ENCODE measurements at regions not wholly inside any gene's neighbourhood (a gene's known extent, or its start where the extent isn't known, plus 50 kb on each side); places are given as distances from the start of the nearest gene placed in this dataset.
"Not testable (repeated sequence)": the region's sequence is repeated elsewhere in the genome, so short reads cannot be mapped to it uniquely, and the experiment has no call there.

DNA sequence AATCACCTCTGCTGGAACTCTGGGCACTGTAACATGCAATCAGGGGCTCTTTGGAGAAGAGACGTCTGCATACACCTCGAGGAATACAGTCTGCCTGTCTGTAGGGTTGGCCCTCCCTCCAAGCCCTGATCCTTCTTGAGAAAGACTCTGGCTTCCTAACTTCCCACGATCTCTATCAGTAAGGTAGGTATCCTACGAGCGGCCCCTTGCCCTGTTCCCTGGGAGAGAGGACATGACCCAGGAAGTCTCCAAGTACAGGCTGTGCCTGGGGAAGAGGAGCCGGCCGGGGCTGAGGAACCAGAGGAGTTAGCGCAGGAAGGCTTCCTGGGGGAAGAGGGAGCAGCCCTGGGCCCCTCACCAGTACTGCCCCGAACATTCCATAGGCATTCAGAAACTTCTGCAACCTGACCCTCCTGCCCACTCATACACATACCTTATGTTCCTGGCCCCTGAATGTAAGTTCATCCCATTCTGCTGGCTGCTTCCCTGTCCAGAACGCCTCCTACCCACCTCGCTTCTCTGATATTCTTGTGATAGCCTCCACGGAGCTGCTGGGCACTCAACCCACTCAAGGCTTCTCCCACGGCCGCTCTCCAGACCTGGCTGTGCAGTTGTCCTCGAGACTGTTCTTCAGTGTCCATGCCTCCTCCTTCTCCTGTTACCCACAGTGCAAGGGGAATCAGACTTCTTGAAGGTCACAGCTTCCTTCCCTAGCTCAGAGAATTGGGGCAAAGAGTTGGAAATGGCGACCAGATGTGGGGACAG lies 116.1 kb downstream of the CYP26B1 start:
- peak; percentile 55 for DNase-seq

DNA sequence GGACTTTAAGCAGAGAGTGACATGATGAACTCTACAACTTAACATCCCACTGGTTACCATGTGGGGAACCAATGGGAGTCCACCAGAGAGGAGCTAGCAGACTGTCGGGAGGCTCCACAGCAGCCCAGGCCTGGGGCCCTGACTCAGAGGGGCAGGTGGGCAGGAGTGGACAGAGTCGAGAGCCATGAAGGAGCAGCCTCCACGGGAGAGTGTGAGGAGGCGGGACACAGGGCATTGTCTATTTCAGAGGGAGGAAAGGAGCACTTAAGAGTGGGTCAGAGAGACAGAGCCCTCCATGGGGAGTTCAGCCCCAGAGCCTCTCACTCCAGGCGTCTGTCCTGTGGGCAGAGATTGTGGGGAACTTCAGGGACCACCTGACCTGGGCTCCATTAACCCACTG lies 118.7 kb downstream of the CYP26B1 start:
- DNase-seq = no peak

DNA sequence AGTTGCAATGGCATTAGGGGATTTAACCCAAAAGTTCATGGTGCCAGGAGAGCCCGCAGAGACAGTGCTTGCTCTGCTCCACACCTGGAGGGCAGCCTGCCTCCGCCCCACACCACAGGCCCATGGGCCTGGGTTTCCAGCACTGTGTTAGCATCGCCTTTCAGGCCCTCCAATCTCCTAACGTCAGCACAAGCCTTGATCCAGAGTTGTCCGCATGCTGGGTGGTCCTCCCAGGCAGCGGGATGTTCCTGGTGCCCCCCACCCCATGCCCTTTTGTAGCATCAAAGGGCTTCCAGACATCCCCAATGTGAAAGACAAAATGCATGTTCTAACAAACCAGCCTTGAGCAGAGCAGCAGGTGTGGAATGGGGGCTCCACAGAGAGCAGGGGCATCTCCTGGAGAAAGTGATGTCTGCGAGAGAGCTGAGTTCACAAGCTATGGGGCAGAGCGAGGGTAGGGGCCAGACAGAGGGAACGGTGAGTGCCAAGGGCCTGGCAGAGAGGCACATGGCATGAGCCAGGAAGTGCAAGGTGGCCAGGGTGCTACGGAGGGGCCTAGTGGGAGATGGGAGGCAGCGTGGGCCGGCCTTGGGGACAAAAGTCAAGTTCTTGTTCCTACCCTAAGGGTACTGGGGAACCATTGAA lies 119.2 kb downstream of the CYP26B1 start:
- peak; percentile 43 for DNase-seq

DNA sequence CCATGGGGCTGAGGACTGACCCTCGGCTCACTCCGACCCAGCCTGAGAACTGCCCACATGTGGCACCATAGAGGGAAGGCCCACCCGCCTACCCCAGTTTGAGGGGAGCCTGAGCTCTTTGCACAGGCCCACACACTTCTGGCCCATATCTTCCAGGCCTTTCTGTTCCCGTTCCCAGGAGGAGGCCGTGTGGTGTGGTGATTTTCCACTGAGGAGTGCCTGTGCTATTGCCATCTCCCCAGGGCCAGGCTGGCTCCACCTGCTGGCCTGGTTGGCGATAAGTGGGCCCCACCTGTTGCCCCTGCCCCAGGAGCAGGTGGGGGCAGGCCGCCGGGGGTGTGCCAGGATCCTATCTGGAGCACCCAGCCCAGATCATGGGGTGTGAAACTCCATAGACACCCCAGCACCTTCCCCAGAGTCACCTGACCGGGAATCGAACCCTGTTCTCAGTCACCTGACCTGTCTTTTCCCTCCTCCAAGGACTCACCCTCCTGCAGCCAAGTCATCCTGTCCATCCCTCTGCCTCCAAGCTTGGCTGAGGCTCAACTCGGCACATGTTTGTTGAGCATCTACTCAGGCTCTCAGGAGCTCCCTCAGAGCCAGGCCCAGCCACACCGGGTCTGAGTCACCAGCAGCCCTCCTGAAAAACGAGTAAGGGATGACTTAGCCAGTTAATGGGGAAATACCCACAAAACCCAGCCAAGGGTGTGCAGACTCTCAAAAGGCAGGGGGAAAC lies 120.1 kb downstream of the CYP26B1 start:
- peak; percentile 59 for DNase-seq

DNA sequence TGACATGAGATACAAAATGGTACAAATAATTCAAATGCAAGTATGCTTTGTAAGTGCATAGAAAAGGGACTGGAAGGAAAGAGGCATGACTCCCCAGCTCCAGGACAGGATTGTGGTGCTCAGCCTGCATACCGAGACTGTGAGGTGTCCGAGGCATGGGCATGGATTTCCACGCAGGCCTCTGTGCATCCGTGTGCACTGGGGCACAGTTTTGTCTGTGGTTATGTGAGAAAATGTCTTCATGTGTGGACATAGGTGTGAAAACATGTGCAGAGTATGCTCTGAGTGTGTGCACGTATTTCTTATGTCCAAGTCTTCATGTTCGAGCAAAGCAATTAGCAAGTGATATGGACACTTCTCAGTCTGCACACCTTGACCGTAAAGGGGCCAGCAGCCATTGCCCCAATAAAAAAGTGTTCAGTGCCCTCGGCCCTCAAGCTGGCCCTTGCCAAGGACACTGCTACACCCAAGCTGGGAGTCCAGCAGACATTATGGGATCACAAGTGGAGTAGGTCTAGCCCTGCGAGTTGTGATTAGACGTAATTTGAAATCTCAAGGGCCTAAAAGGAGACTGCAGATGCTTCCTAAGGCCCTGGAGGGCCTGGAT lies 120.7 kb downstream of the CYP26B1 start:
- DNase-seq = peak; percentile 43

DNA sequence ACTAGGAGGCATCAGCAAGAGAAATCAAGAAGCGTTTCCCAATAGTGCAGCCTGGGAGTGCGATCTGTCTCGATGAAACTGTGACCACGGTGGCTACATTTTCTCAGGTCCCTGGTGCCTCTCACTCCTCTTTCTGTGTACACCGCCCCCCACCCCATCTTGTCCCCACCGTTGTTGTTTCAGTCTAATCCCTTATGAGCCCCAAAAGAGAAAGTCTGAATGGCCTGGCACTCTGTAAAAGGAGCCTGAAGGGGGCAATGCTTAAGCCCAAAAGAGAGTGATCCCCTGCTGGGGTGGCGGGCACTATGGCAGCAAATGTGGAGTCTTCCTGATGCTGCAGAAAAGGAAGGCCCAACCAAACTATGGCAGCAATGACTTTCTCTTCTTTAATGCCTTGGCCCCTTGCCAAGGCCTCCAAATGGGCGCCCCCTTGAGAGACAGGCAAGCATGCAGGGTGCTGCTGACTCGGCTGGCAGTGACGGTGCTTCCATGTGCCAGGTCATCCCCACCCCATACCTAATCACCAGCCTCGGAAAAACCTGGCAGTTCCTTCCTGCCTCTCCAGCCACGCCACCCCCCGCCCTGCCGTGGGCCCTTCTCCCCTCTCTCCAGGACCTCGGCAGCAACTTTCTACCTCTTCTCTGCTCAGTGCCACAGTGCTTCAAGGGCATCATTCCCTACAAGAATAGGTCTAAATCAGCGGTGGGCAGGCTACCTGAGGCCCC lies 123.0 kb downstream of the CYP26B1 start:
- peak; percentile 40 for DNase-seq

DNA sequence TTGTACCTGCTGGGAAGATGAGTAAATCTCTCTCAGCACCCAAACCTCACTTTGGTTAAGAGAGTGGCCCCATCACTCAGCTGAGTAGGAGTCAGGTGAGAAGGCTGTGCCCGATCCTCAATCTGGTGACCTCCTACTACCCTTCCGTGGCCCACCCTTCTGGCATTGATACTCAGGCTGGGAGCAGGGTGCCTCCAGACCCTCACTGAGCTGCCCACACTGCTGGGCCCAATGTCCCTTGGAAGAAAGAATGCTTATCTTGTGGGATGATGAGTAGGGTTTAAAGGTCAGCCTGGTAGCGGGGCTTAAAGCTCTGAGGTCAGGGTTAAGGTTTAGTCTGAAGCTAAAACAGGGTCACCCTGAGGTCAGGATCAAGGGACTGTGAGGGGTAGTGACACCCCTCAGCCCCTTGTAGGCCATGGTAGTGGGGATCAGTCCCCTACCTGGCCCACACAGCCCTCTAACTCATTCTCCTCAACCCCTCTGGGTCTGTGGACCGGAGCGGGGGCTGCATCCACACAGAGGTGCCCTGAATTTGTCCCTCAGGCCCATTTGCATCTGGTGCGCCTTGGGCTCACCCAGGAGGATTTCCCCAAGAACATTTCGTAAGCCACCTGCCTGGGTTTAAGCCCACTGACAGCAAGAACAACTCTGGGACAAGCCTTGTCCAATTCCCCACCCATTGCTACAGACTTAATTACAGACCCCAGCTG lies 123.8 kb downstream of the CYP26B1 start:
- peak; percentile 31 for DNase-seq

DNA sequence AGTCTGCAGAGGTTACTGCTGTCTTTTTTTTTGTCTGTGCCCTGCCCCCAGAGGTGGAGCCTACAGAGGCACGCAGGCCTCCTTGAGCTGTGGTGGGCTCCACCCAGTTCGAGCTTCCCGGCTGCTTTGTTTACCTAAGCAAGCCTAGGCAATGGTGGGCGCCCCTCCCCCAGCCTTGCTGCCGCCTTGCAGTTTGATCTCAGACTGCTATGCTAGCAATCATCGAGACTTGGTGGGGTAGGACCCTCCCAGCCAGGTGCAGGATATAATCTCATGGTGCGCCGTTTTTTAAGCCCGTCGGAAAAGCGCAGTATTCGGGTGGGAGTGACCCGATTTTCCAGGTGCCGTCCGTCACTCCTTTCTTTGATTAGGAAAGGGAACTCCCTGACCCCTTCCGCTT lies 126.3 kb downstream of the CYP26B1 start:
- DNase-seq = not testable (repeated sequence)

DNA sequence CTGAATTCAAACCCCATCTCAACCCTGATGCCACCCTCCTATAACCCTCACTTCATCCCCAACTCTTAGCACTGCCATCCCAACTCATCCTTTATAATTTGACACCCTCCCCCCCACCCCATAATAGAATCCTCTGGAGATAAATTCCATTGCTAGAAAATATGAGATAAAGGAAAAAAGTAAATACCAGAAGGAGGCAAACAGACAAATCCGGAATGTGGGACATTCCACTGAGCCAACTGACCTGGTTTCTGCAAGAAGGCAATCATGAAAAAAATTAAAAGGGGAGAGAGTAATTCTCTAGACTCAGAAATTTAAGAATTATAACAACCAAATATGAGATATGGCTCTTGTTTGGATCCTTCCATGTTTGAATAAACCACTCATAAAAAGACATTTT lies 132.4 kb downstream of the CYP26B1 start:
- DNase-seq = no peak

DNA sequence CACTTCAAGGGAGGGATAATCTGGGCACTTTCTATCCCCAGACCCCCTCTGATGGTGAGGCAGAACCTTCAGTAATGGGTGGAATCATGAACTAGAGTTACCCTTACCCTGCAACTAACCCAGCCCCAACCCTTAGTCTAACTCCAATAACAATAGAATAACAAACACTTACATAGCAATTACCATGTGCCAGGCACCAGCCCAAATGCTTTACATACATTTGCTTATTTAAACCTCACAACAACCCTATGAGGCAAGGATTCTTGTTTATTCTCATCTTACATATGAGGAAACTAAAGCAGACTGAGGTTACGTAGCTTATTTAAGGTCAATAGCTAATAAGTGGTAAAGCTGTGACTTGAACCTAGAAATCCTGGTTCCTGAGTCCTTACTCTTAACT lies 132.8 kb downstream of the CYP26B1 start:
- no peak for DNase-seq

DNA sequence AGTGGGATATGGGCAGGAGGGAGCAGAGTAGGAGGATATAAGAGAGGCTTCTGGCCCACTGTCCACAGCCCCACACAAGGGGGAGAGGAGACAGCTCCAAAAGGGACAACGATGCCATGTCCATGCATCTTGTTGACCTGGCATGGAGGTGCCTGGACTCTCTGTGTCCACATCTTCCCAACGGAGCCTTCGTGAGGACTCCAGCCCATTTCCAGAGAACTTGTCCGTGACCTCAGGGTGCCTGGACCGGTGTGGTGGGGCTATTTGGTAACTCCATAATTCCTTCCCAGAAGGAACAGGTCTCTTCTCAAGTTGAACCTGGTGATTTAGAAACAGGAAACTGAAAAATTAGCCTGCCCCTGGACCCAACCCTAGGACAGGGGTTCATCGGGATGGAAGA lies 133.9 kb downstream of the CYP26B1 start:
- DNase-seq = no peak

DNA sequence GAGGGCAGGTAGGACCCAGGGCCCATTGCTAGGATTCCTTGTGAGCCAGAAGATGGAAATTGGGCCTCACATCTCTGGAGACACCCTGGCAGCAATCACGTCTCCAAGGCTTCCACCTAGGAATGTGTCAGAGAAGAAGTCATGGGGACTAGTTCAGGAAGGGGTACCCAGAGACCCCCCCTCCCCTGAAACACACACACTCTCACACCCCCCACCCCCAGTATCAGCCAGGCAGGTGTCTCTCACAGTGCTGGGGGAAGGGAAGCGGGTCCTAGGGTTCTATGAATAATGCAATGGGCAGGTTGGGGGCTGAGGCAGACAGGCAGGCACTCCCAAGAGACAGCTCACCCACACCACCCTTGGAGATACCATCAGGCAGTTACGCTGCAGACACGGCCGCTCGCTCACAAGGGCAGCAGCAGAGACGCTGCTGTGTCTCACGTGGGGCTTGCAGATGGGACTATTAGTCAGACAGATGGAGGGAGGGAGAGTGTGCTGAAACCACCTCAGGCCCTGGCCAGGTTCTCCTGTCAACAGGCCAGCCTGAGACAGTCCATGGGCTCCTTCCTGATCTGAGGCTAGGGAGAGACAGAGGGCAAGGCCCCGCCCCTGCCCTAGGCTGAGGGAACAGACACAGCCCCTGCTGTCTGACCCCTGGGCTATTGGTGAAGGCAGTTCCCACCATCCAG lies 134.6 kb downstream of the CYP26B1 start:
- DNase-seq = peak; percentile 98

DNA sequence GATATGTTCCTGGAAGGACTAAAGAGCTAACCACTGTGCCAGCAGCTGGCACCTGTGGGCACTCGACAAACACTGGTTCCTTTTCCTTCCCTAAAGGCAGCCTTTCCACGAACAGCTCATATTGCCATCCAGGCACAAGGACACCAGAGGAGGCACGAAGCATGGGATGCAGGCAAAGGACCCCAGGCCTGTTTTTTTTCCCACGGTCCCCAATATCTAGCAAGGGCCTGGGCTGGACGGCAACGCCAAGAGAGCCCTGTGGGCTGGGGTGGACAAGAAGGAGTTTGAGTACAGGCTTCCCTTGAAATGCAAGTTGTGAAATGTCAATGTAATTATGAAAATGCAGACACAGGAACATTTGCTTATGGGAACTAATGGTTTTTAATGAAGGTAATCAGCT lies 135.9 kb downstream of the CYP26B1 start:
- peak; percentile 46 for DNase-seq

DNA sequence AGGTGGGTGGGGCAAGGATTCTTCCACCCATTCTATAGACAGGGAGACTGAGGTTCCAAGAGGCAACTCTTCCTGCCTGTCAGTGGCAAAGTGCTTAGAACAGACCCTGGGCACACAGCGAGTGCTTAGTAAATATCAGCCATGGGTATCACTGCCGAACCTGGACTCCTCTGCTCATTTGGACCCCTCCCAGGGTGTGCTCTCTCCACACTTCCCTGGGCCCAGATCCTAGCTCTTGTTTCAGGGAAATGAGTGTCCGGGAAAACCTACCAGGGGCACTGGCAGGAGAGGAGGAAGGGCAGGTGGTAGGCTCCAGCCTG lies 136.3 kb downstream of the CYP26B1 start:
- peak; percentile 29 for DNase-seq

DNA sequence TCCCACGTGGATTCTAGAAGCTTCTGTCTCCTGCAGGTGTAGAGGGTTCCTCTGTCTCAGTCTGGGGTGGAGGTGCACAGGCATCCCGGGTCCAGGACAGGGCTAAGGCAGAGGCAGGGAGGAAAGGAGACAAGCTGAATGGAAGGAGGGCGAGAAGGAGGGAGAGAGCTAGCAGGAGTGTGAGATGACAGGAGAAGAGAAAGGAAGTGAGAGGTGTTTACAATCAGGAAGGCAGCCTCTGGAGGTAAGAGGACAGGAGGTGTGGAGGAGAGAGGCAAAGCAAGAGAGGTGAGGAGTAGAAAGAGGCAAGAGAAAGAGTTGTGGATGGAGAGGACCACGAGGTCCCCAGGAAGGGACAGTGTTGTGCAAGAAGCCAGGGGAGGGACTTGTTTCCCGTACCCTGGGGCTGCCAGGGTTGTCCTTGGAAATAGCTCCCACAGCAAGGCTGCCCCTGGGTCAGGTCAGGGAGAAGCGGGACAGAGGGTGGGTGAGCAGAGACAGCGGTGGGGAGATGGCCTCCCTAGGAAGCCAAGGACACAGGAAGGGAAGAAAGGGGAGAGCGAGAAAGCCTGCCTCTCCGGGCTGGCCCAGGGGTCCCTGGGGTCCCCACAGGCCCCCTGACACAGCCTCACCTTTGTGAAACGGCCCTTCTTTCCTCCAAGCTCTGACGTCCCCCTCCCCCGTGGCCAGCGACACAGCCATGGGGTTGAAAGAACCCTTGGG lies 136.9 kb downstream of the CYP26B1 start:
- peak; percentile 35 for DNase-seq

DNA sequence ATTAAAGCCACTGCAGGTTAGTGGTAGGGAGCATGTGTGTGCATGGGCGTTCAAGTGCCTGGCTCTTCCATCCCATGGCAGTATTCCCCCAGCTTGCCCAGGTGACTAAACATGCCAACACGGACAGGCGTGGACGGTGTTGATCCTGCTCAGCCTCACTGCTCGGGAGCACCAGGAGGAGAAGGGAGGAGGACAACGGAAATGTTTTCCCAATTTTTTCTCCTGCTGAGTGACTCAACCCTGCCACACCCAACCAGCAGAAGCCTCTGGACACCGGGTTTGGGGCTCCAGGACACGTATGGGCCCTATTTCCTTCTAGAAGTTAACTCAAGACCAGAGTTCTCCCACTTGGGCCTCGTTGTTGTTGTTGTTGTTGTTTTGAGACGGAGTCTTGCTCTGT lies 139.1 kb downstream of the CYP26B1 start:
- DNase-seq = peak; percentile 43

DNA sequence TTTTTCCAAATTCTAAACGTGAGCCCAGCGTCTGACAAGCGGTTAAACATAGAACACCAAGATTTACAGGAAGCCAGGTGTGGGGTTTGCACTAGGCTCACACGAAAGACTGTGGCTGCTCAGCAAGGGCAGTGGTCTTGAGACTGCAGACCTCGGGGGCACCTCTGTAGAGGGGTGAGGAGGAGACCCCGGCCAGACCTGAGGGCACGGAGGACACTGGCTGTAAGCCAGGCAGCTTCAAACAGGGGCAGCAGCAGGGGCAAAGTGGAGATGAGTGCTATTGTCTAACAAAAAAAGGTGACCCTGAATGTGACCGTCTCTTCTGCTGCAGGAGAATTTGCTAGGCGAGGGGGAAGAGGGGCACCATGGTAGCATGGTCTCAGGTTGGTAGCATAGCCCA lies 140.3 kb downstream of the CYP26B1 start:
- peak; percentile 44 for DNase-seq

DNA sequence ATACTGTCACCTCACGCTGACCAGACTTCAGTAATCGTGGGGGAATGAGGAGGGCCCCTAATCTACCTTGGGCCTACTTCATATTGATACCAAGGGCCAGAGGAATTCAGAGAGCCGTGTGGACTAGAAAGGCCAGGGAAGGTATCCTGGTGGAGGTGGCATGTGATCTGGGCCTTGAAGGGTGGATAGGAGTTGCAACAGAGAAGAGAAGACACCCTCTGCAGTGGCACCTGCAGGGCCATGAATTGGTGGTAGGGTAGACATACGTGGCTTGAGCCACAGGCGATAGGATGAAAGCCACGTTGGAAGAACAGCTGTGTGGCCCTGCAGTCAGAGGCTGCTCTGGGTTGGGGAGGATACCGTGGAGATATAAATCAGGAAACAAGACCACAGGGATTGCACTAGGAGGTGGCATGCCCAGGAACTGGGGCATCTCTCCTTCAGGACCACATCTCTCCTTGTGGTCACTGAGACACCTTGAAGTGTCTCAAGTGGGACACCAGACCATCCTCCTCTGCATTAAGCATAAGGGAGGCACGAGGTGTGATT lies 141.4 kb downstream of the CYP26B1 start:
- DNase-seq = peak; percentile 37

DNA sequence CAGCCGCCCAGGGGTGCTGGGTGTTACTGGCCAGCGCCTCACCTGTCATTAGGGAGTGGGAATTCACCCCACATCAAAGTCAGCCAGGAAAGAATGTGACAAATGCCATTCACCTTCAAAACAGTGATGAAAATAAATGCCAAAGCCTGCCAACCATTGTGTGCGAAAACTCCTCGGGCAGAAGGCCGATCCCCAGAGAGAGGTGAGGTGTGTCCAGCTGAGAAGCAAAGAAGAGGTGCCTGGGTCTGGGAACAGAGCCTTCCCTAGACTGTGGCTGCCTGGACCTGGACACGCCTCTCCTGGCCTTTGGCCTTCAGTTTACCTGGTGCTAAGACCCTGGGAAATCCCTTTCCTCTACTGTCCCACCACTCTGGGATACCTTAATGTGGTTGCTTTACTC lies 142.7 kb downstream of the CYP26B1 start:
- DNase-seq = no peak

DNA sequence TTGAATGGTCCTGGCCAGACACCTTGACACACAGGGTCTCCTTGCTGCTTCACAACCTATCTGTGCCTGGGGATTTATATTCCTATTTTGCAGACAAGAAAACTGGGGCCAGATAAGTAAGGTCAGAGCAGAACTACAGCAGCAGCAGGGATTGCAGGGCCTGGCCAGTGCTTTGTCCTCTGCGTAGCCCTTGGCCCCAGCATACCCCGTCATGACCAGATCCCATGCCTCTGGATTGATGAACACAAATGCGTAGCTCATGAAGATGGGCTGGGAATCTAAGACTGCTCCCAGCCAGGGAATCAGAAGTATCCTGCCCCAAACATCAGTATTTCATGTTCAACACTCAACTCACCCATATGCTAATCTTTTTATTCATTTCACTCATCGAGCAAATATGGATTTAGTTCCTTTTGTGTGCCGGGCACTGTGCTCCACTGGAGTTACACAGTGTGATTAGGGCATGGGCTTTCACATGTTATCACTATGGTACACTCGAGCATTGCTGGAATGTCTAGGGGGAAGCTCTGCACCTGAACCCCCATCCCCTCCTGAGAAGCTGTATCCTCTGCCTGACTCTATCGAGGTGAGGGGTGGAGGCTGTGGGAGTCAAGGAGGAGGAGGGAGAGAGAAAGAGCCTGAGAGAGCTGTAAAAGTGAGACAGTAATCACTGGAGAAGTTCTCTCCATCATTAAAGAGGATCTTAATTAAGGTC lies 143.3 kb downstream of the CYP26B1 start:
- peak; percentile 29 for DNase-seq

Data from islet precursor cell (in vitro differentiated cells).